GM12878 (cell line): ENCODE measurements at regions not wholly inside any gene's neighbourhood (a gene's known extent, or its start where the extent isn't known, plus 50 kb on each side); places are given as distances from the start of the nearest gene placed in this dataset.

Source experiments
- ATAC-seq: fragments of 200-7000 bp; cut with Tn5 transposase; 3 replicates; pipeline ENCODE4 v1.9.1; 2020; ENCODE audit warnings: mild to moderate bottlenecking, moderate library complexity
- BruUV-seq: library from RNA; stranded (reverse); fragments of 400-500 nt; replicated peaks from 2 replicates; lab custom pipeline; 2021; lab: Mats Ljungman, UMichigan
- CTCF ChIA-PET: fragments of 300-600 bp; sonication (Branson Sonifier 250); formaldehyde crosslinking; extraction: SDS; loops from one replicate; lab custom pipeline; 2021; ENCODE audit warnings: inconsistent platforms; lab: Yijun Ruan, JAX
- POLR2A ChIA-PET: fragments of 350-600 bp; formaldehyde crosslinking; extraction: SDS; loops from one replicate; lab custom pipeline; 2021; ENCODE audit warnings: inconsistent platforms; lab: Charles Lee
- RAD21 ChIA-PET: fragments of 300-600 bp; sonication (Branson Sonifier 250); formaldehyde crosslinking; loops from one replicate; lab custom pipeline; 2023; ENCODE audit warnings: antibody characterized with exemption; ENCODE audit not compliant: unreplicated experiment; lab: Charles Lee
- SMC1A ChIA-PET: fragments of 300-600 bp; sonication (Branson Sonifier 250); formaldehyde crosslinking; loops from one replicate; lab custom pipeline; 2023; ENCODE audit not compliant: unreplicated experiment, uncharacterized antibody; lab: Charles Lee
- DNase-seq: peaks from one replicate; pipeline ENCODE4 v3.0.0-alpha.2; 2011; ENCODE audit warnings: low read depth, low spot score
- FAIRE-seq: peaks from 3 replicates; lab custom pipeline; 2011; peaks lifted over from hg19 to GRCh38; lab: Jason Lieb, UNC
- H2AFZ ChIP-seq: 2 replicates; pipeline ENCODE4 v1.6.0; 2011; ENCODE audit warnings: low read depth, low read length, control low read depth; ENCODE audit not compliant: control insufficient read depth
- H3K27ac ChIP-seq: 2 replicates; pipeline ENCODE4 v1.5.1; 2011; ENCODE audit warnings: control low read depth; ENCODE audit not compliant: control insufficient read depth, insufficient read depth
- H3K27me3 ChIP-seq, 2 experiments: replicated peaks in 1 of 2; 2 replicates each; pipeline versions ENCODE4 v1.6.0 to v1.6.1; 2011; ENCODE audit warnings: low read length in 1 of 2; ENCODE audit not compliant: control insufficient read depth in 2 of 2, insufficient read depth in 2 of 2
- H3K36me3 ChIP-seq, 2 experiments: 2 replicates each; pipeline ENCODE4 v1.5.1; 2011; ENCODE audit warnings: low read length in 1 of 2; ENCODE audit not compliant: control insufficient read depth in 2 of 2, insufficient read depth in 2 of 2
- H3K4me1 ChIP-seq: 2 replicates; pipeline ENCODE4 v1.6.1; 2011; ENCODE audit warnings: mild to moderate bottlenecking, low read length, moderate library complexity, mixed read lengths; ENCODE audit not compliant: control insufficient read depth, insufficient read depth
- H3K4me2 ChIP-seq: 2 replicates; pipeline ENCODE4 v1.6.0; 2011; ENCODE audit warnings: control low read depth; ENCODE audit not compliant: control insufficient read depth, insufficient read depth
- H3K4me3 ChIP-seq: fragments of 200-600 bp; sonication (generic); 2 replicates; pipeline ENCODE4 v1.5.1; 2016
- H3K79me2 ChIP-seq: 2 replicates; pipeline ENCODE4 v1.6.0; 2011; ENCODE audit warnings: low read length; ENCODE audit not compliant: control insufficient read depth, insufficient read depth
- H3K9ac ChIP-seq: 2 replicates; pipeline ENCODE4 v1.8.0; 2011; ENCODE audit warnings: low read length, control low read depth, mixed read lengths; ENCODE audit not compliant: control insufficient read depth, insufficient read depth
- H3K9me3 ChIP-seq: replicated peaks from 3 replicates; pipeline ENCODE4 v1.5.1; 2011; ENCODE audit warnings: mild to moderate bottlenecking, low read length; ENCODE audit not compliant: control insufficient read depth, insufficient read depth
- H4K20me1 ChIP-seq: 2 replicates; pipeline ENCODE4 v1.6.0; 2011; ENCODE audit not compliant: control insufficient read depth, insufficient read depth
- ATF2 ChIP-seq: IDR thresholded peaks from 2 replicates; pipeline ENCODE4 v1.6.1; 2012; ENCODE audit warnings: low read length, inconsistent platforms
- ATF7 ChIP-seq: fragments of 450-650 bp; IDR thresholded peaks from 2 replicates; pipeline ENCODE4 v1.6.1; 2016; ENCODE audit warnings: low read depth, mild to moderate bottlenecking
- CEBPB ChIP-seq, 2 experiments: fragments of 150-350 bp in 1 of 2; IDR thresholded peaks; 2 replicates each; pipeline ENCODE4 v1.6.1; 2012 to 2014; ENCODE audit warnings: low read depth in 2 of 2, low read length in 2 of 2, borderline replicate concordance in 1 of 2, inconsistent platforms in 1 of 2
- DPF2 ChIP-seq: fragments of 450-650 bp; IDR thresholded peaks from 2 replicates; pipeline ENCODE4 v1.6.1; 2017; ENCODE audit warnings: mild to moderate bottlenecking
- E2F4 ChIP-seq: IDR thresholded peaks from 2 replicates; pipeline ENCODE4 v1.6.1; 2012; ENCODE audit warnings: low read depth, low read length, improper control_type of control experiment
- FOS ChIP-seq: IDR thresholded peaks from 3 replicates; pipeline ENCODE4 v1.6.1; 2011; ENCODE audit warnings: borderline replicate concordance; ENCODE audit not compliant: insufficient read length; ENCODE audit errors: extremely low read depth
- HDGF ChIP-seq: fragments of 450-650 bp; IDR thresholded peaks from 2 replicates; pipeline ENCODE4 v1.6.1; 2016; ENCODE audit warnings: antibody characterized with exemption
- NFXL1 ChIP-seq: fragments of 450-650 bp; IDR thresholded peaks from 2 replicates; pipeline ENCODE4 v1.6.1; 2017; ENCODE audit warnings: antibody characterized with exemption, mild to moderate bottlenecking, borderline replicate concordance
- ZZZ3 ChIP-seq: IDR thresholded peaks from 2 replicates; pipeline ENCODE4 v1.6.1; 2011; ENCODE audit warnings: low read depth; ENCODE audit not compliant: control insufficient read depth, insufficient read length
- WGBS: methylation state at CpG from one replicate; pipeline ENCODE4 v1.1.6; 2016; ENCODE audit warnings: low lambda C conversion rate; ENCODE audit not compliant: insufficient replicate concordance, insufficient coverage; ENCODE audit errors: missing lambda C conversion rate; 5-methylcytosine and 5-hydroxymethylcytosine counted together
- in situ Hi-C: fragments of 300-500 bp; cut with MboI; formaldehyde crosslinking; loops from 9 replicates; pipeline ENCODE4 v1.14.3; 2018; ENCODE audit warnings: mixed read lengths
- intact Hi-C: fragments of 100-400 bp; cut with micrococcal nuclease; formaldehyde crosslinking; loops from one replicate; pipeline ENCODE4 v1.14.2; 2022; ENCODE audit not compliant: unreplicated experiment

DNA sequence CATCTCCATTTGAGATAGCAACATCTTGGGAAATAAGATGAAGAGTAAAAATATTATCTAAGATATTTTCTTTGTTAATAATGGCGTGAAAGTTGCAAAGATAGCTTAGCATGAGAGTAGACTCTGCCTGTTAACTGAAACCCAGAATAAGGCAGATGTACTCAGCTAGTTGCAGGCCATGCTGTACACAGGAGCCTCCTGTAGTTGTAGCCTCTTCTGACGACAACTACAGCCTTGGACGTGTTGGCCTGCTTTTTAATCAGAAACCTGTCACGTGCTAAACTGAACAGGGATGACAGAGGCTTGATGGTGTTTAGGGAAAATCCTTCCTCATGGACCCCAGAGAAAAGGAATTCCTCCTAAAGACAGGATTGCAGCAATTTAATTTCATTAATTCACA, 155.1 kb upstream of the TMEM229A start:
- DNase-seq: no peak
- Histone ChIP-seq H4K20me1 (no peaks in the 10 kb centered on the region), H3K36me3 (no peaks in the 10 kb centered on the region), H3K4me1 (no peaks in the 10 kb centered on the region), H3K9me3 (no peaks in the 10 kb centered on the region), H3K4me3 (no peak overlapping the region), H3K27me3 (no peaks in the 10 kb centered on the region), H3K79me2 (no peaks in the 10 kb centered on the region), H3K4me2 (no peak overlapping the region), H2AFZ (no peak overlapping the region), H3K27ac (no peak overlapping the region), H3K9ac (no peak overlapping the region)
- RAD21 ChIA-PET: no interaction called here
- CTCF ChIA-PET: interaction anchor here (1.1 to 1.3 kb wide), 2 partner anchors 9 to 33 kb away, joined by 3 to 5 read pairs; no protein-coding TSS in a partner anchor
- SMC1A ChIA-PET: interaction anchor here (1.1 to 2.5 kb wide), 6 partner anchors 8 to 87 kb away, joined by 3 to 13 read pairs (median 6); no protein-coding TSS in a partner anchor
- BruUV-seq: no TSS peak
- in situ Hi-C loops: no loop called here
- TF ChIP-seq DPF2 (no peak), CEBPB (IDR thresholded peaks at IDR 0.05; ENCODE audit: borderline replicate concordance in 1 of 2, low read depth in 2 of 2, low read length in 2 of 2) (no peak), ATF2 (no peak), HDGF (no peak), E2F4 (no peak), ZZZ3 (no peak), ATF7 (no peak), NFXL1 (no peak), FOS (no peak)
- no peak for ATAC-seq
- 0% methylated on average over 4 of the region's 4 CpGs for WGBS
- intact Hi-C loops: no loop called here
- POLR2A ChIA-PET: interaction anchor here (0.9 kb wide), 1 partner anchor 14 kb away, joined by 3 read pairs; no protein-coding TSS in a partner anchor
- FAIRE-seq: no peak
